ENCODE measurements at regions not wholly inside any gene's neighbourhood (a gene's known extent, or its start where the extent isn't known, plus 50 kb on each side); places are given as distances from the start of the nearest gene placed in this dataset.
A peak's percentile ranks its signal among the peaks of the same experiment; 100 is the strongest.
"Not testable (repeated sequence)": the region's sequence is repeated elsewhere in the genome, so short reads cannot be mapped to it uniquely, and the experiment has no call there.

- Histone ChIP-seq H3K27me3 (no peaks in the 10 kb centered on the region), H3K36me3 (replicated peaks in 1 of 2) (no peaks in the 10 kb centered on the region), H3K4me3 (no peak overlapping the region), H3K27ac (no peak overlapping the region), H3K4me1 (replicated peaks in 1 of 2) (no peaks in the 10 kb centered on the region), H3K9me3 (replicated peaks in 1 of 3) (no peaks in the 10 kb centered on the region)
- 27 to 34% (median 31%) methylated on average over 3 of the region's 3 CpGs for WGBS, 4 donors
- no peak for DNase-seq
- intact Hi-C loops (cut with DNase I): no loop called here
- TF ChIP-seq CTCF (IDR thresholded peaks at IDR 0.05): no peak
- no peak for TF ChIP-seq POLR2A (IDR thresholded peaks at IDR 0.05)
These were observed 1250.7 kb downstream of the UQCRFS1 start for GRCh38 chr19:27962264-27962663.

- Histone ChIP-seq H3K36me3 (replicated peaks in 1 of 2) (no peaks in the 10 kb centered on the region), H3K27ac (no peak overlapping the region), H3K9me3 (replicated peaks in 1 of 3) (no peaks in the 10 kb centered on the region), H3K4me1 (replicated peaks in 1 of 2) (peaks cover 0 to 7% of the 10 kb centered on the region in 2 donors), H3K4me3 (no peak overlapping the region), H3K27me3 (no peaks in the 10 kb centered on the region)
- peak in 3 of 7 donors; percentile 16 to 50 (median 37) for DNase-seq
- intact Hi-C loops (cut with DNase I): no loop called here
- TF ChIP-seq CTCF (IDR thresholded peaks at IDR 0.05) (no peak), POLR2A (IDR thresholded peaks at IDR 0.05) (no peak)
- WGBS, 4 donors: 35 to 42% (median 39%) methylated on average over 9 of the region's 9 CpGs
These were observed 1257.2 kb downstream of the UQCRFS1 start for GRCh38 chr19:27955485-27956480.

GRCh38 chr19:27942607-27943006 lies 1270.3 kb downstream of the UQCRFS1 start:
- H3K9me3 ChIP-seq (replicated peaks in 1 of 3); intact Hi-C loops (cut with DNase I); H3K27ac ChIP-seq; DNase-seq; H3K27me3 ChIP-seq; H3K4me1 ChIP-seq (replicated peaks in 1 of 2); H3K36me3 ChIP-seq (replicated peaks in 1 of 2); H3K4me3 ChIP-seq: not testable (repeated sequence)
- 46 to 72% (median 61%) methylated on average over 3 to 4 of the region's 4 CpGs for WGBS, 4 donors

- no peak for DNase-seq
- no peak overlapping the region for H3K4me3 ChIP-seq
- no peaks in the 10 kb centered on the region for H3K9me3 ChIP-seq (replicated peaks in 1 of 3)
- no peaks in the 10 kb centered on the region for H3K36me3 ChIP-seq (replicated peaks in 1 of 2)
- no peaks in the 10 kb centered on the region for H3K4me1 ChIP-seq (replicated peaks in 1 of 2)
- TF ChIP-seq CTCF (IDR thresholded peaks at IDR 0.05): no peak
- no peak for TF ChIP-seq POLR2A (IDR thresholded peaks at IDR 0.05)
- no peak overlapping the region for H3K27ac ChIP-seq
- intact Hi-C loops (cut with DNase I): no loop called here
- H3K27me3 ChIP-seq: no peaks in the 10 kb centered on the region
- WGBS, 4 donors: 36 to 67% (median 59%) methylated on average over 1 of the region's 1 CpG; no CpG with 5 or more reads in 1 of the 4 donors
These were observed 1276.8 kb downstream of the UQCRFS1 start for GRCh38 chr19:27936139-27936538.

- H3K36me3 ChIP-seq (replicated peaks in 1 of 2): no peaks in the 10 kb centered on the region
- no peaks in the 10 kb centered on the region for H3K9me3 ChIP-seq (replicated peaks in 1 of 3)
- no peaks in the 10 kb centered on the region for H3K4me1 ChIP-seq (replicated peaks in 1 of 2)
- no peak overlapping the region for H3K27ac ChIP-seq
- H3K27me3 ChIP-seq: no peaks in the 10 kb centered on the region
- H3K4me3 ChIP-seq: no peak overlapping the region
- intact Hi-C loops (cut with DNase I): no loop called here
- no peak for TF ChIP-seq CTCF (IDR thresholded peaks at IDR 0.05)
- no peak for TF ChIP-seq POLR2A (IDR thresholded peaks at IDR 0.05)
- DNase-seq: no peak
These were observed 1277.3 kb downstream of the UQCRFS1 start for GRCh38 chr19:27935669-27936068.
